Transverse colon (tissue), 4 donors: ENCODE measurements at regions not wholly inside any gene's neighbourhood (a gene's known extent, or its start where the extent isn't known, plus 50 kb on each side); places are given as distances from the start of the nearest gene placed in this dataset.
A peak's percentile ranks its signal among the peaks of the same experiment; 100 is the strongest.

ENCODE experiments used
- DNase-seq: peaks from one replicate; pipeline ENCODE4 v3.0.0-alpha.2; 2019
- H3K27ac ChIP-seq, 4 donors: fragments of 200-600 bp; sonication (generic); 2 replicates each; pipeline ENCODE4 v1.5.1; 2016 to 2018; ENCODE audit warnings: inconsistent platforms in 4 of 4
- H3K27me3 ChIP-seq: fragments of 200-600 bp; sonication (generic); 2 replicates; pipeline ENCODE4 v1.5.1; 2017; ENCODE audit warnings: inconsistent platforms
- H3K36me3 ChIP-seq, 4 donors: fragments of 200-600 bp; sonication (generic); 2 replicates each; pipeline ENCODE4 v1.5.1; 2017 to 2019; ENCODE audit warnings: inconsistent platforms in 4 of 4
- H3K4me1 ChIP-seq, 4 donors: fragments of 200-600 bp; sonication (generic); 2 replicates each; pipeline ENCODE4 v1.5.1; 2017 to 2020; ENCODE audit warnings: inconsistent platforms in 4 of 4
- H3K4me3 ChIP-seq, 4 donors: fragments of 200-600 bp; sonication (generic); 1 replicate in 1 of 4; 2 replicates in 3 of 4; pipeline versions ENCODE4 v1.5.1 to v1.6.1; 2017 to 2019; ENCODE audit warnings: inconsistent platforms in 4 of 4
- H3K9me3 ChIP-seq, 2 donors: fragments of 200-600 bp; sonication (generic); 2 replicates each; pipeline ENCODE4 v1.5.1; 2017 to 2019; ENCODE audit warnings: inconsistent platforms in 2 of 2
- EP300 ChIP-seq: sonication (generic); formaldehyde crosslinking; IDR thresholded peaks from one replicate; pipeline ENCODE4 v1.6.1; 2017; ENCODE audit warnings: antibody characterized with exemption, low read depth
- POLR2A ChIP-seq: fragments of 450-650 bp; IDR thresholded peaks from one replicate; pipeline ENCODE4 v1.6.1; 2016; ENCODE audit warnings: antibody characterized with exemption, mild to moderate bottlenecking, moderate library complexity
- POLR2AphosphoS5 ChIP-seq, 3 donors: sonication (generic); formaldehyde crosslinking; IDR thresholded peaks; one replicate each; pipeline ENCODE4 v1.6.1; 2016; ENCODE audit warnings: antibody characterized with exemption in 3 of 3
- WGBS, 2 donors: methylation state at CpG; one replicate each; pipeline ENCODE4 v1.1.5; 2018; ENCODE audit warnings: low coverage in 1 of 2; 5-methylcytosine and 5-hydroxymethylcytosine counted together
- in situ Hi-C, 4 donors: fragments of 200-750 bp; cut with MboI; loops; one replicate each; pipeline versions ENCODE4 v1.15.0 to v1.15.1; 2017; ENCODE audit warnings: low sequenced_read_pairs in 3 of 4, low pct_ligation_motif_present in 1 of 4, low pct_unique_long_range_greater_than_20kb in 1 of 4
- intact Hi-C: fragments of 100-400 bp; cut with DNase I; formaldehyde crosslinking; loops from one replicate; pipeline ENCODE4 v1.15.1; 2023; ENCODE audit warnings: low total_unique reads
- TF ChIP-seq, protein P1 (sequence below), 5 experiments: fragments of 200-600 bp in 3 of 5; fragments of 450-650 bp in 2 of 5; sonication (generic) in 3 of 5; IDR thresholded peaks; 1 replicate in 2 of 5; 2 replicates in 3 of 5; pipeline ENCODE4 v1.5.1; 2016 to 2017; ENCODE audit warnings: antibody characterized with exemption in 5 of 5, inconsistent platforms in 3 of 5, mild to moderate bottlenecking in 2 of 5, moderate library complexity in 1 of 5

DNA sequence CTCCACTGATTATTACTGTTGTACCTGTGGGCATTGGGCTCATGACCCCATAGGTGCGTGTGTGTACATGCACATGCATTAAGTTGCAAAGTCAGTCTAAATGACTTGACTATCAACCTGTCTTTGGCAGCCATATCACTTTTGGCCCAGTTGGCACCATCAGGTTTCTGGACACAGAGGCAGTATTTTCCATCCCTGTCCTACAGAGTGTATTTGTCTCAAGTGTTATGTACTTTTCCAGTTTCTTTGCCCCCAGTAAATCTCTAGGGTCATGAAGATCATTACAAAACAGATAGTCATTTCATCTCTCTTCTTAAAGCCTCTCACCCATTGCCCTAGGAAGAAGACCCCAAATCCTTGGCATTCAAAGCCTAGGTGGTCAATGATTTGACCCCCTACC is 121.4 kb downstream of the C9orf152 start:
- WGBS, 2 donors = 100% methylated on average over 1 of the region's 1 CpG; no CpG with 5 or more reads in 1 of the 2 donors

DNA sequence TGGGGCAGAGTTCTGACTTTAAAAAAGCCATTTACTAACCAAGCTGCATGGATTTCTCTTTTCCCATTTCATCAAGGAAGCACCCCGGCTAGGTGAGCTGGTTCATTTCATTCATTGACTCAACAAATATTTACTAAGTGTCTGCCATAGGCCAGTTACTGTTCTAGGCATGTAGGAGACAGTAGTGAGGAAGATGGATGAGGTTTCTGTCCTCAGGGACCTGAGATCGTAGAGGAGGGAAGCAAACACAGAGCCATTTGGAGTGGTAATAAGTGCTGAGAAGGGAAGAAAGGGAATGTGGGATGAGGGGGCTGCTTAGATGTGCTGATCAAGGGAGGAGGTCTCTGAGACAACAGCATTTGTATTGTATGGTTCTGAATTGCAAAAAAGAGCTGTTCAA is 120.4 kb downstream of the C9orf152 start:
- TF ChIP-seq POLR2A = no peak
- TF ChIP-seq POLR2AphosphoS5 (IDR thresholded peaks at IDR 0.05) = no peak
- TF ChIP-seq EP300 = no peak
- TF ChIP-seq, protein P1, sequence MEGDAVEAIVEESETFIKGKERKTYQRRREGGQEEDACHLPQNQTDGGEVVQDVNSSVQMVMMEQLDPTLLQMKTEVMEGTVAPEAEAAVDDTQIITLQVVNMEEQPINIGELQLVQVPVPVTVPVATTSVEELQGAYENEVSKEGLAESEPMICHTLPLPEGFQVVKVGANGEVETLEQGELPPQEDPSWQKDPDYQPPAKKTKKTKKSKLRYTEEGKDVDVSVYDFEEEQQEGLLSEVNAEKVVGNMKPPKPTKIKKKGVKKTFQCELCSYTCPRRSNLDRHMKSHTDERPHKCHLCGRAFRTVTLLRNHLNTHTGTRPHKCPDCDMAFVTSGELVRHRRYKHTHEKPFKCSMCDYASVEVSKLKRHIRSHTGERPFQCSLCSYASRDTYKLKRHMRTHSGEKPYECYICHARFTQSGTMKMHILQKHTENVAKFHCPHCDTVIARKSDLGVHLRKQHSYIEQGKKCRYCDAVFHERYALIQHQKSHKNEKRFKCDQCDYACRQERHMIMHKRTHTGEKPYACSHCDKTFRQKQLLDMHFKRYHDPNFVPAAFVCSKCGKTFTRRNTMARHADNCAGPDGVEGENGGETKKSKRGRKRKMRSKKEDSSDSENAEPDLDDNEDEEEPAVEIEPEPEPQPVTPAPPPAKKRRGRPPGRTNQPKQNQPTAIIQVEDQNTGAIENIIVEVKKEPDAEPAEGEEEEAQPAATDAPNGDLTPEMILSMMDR (IDR thresholded peaks at IDR 0.05) = no peak
- Histone ChIP-seq H3K36me3 (no peaks in the 10 kb centered on the region), H3K27me3 (no peaks in the 10 kb centered on the region), H3K9me3 (no peaks in the 10 kb centered on the region), H3K27ac (no peak overlapping the region), H3K4me3 (no peak overlapping the region), H3K4me1 (peaks cover 0 to 6% (median 4%) of the 10 kb centered on the region in 4 donors)
- DNase-seq = no peak
- 72 to 84% methylated on average over 2 of the region's 2 CpGs for WGBS, 2 donors
- intact Hi-C loops (no loop called here), in situ Hi-C loops (no loop called here)

More for the DNA sequence above, 121.4 kb downstream of the C9orf152 start:
- H3K9me3 ChIP-seq = no peaks in the 10 kb centered on the region
- no peaks in the 10 kb centered on the region for H3K36me3 ChIP-seq
- DNase-seq = no peak
- no peak overlapping the region for H3K27ac ChIP-seq
- in situ Hi-C loops (no loop called here), intact Hi-C loops (no loop called here)
- TF ChIP-seq POLR2A = no peak
- TF ChIP-seq, protein P1 (IDR thresholded peaks at IDR 0.05) = no peak
- TF ChIP-seq EP300 = no peak
- TF ChIP-seq POLR2AphosphoS5 (IDR thresholded peaks at IDR 0.05) = no peak
- no peak overlapping the region for H3K4me3 ChIP-seq
- H3K27me3 ChIP-seq = no peaks in the 10 kb centered on the region
- peaks cover 3 to 10% (median 7%) of the 10 kb centered on the region in 4 donors for H3K4me1 ChIP-seq

DNA sequence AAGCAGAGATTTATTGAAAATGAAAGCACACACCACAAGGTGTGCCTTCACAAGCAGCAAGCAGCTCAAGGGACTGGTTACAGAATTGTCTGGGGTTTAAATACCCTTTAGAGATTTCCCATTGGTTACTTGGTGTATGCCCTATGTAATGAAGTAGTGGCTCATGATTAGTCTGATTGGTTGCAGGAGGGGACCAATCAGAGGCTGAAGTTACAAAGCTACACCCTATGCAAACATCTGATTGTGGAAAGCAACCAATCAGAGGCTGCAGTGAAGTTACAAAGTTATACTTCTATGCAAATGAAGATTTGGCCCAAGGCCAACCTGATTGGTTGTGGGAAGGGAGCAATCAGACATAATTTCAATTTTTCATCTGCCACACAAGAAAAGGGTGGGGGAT is 119.9 kb downstream of the C9orf152 start:
- Histone ChIP-seq H3K4me3 (no peak overlapping the region), H3K4me1 (peaks cover 0 to 6% (median 4%) of the 10 kb centered on the region in 4 donors), H3K27me3 (no peaks in the 10 kb centered on the region), H3K27ac (no peak overlapping the region), H3K36me3 (no peaks in the 10 kb centered on the region), H3K9me3 (no peaks in the 10 kb centered on the region)
- DNase-seq = no peak
- TF ChIP-seq POLR2AphosphoS5 (IDR thresholded peaks at IDR 0.05) = no peak
- no peak for TF ChIP-seq EP300
- TF ChIP-seq, protein P1 (IDR thresholded peaks at IDR 0.05) = no peak
- no peak for TF ChIP-seq POLR2A
- intact Hi-C loops (no loop called here), in situ Hi-C loops (no loop called here)

DNA sequence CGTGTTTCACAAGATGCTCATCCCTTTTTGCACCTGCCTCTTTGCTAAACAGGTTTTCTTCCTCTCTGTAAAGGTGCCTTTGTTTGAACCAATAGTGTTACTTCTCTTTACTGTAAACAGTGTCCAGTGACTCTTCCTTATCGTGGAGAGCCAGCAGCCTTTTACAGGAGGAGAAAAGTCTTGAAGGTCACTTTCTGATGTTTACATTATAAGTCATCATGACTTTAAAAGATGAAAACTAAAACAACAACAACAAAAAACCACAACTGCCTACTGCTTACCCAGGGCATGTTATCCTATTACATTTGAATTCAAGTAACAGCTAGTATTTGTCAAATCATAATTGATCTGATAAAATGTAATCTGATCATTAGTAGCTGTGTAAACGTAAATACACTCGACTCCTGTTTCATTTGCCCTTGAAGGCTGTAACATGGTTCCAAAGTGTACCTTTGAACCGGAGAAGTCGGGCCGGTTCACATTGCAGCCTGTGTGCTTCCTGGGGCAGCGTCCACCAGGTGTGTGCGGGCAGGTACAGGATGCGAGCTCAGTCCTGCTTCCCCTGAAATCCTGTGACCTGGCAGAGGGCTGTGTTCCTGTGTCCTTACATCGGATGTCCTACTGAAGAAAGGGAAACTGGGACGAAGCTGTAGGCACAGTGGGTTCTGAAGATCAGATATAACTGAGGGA is 118.1 kb downstream of the C9orf152 start:
- Histone ChIP-seq H3K9me3 (no peaks in the 10 kb centered on the region), H3K27ac (no peak overlapping the region), H3K4me1 (peaks cover 0 to 7% (median 6%) of the 10 kb centered on the region in 4 donors), H3K27me3 (no peaks in the 10 kb centered on the region), H3K36me3 (no peaks in the 10 kb centered on the region), H3K4me3 (no peak overlapping the region)
- DNase-seq = peak; percentile 31
- intact Hi-C loops = no loop called here
- in situ Hi-C loops = no loop called here
- WGBS, 2 donors = 50 to 54% methylated on average over 6 to 10 of the region's 12 CpGs
- TF ChIP-seq, protein P1 (IDR thresholded peaks at IDR 0.05) = no peak
- TF ChIP-seq EP300 = no peak
- no peak for TF ChIP-seq POLR2AphosphoS5 (IDR thresholded peaks at IDR 0.05)
- TF ChIP-seq POLR2A = no peak
